ENCODE measurements at regions not wholly inside any gene's neighbourhood (a gene's known extent, or its start where the extent isn't known, plus 50 kb on each side); places are given as distances from the start of the nearest gene placed in this dataset.
A peak's percentile ranks its signal among the peaks of the same experiment; 100 is the strongest.

GRCh38 chr20:48463916-48464315 lies 363.9 kb downstream of the PREX1 start:
- DNase-seq (ENCODE audit: low spot score): peak; percentile 50

GRCh38 chr20:48463096-48463720 lies 364.6 kb downstream of the PREX1 start:
- DNase-seq (ENCODE audit: low spot score): no peak

GRCh38 chr20:48461735-48462119 lies 366.1 kb downstream of the PREX1 start:
- no peak for DNase-seq (ENCODE audit: low spot score)

GRCh38 chr20:48461091-48461734 lies 366.6 kb downstream of the PREX1 start:
- no peak for DNase-seq (ENCODE audit: low spot score)

- DNase-seq (ENCODE audit: low spot score): no peak
Observed at GRCh38 chr20:48460681-48461080, 367.1 kb downstream of the PREX1 start.

- DNase-seq (ENCODE audit: low spot score): no peak
Observed at GRCh38 chr20:48459722-48460395, 367.9 kb downstream of the PREX1 start.

- no peak for DNase-seq (ENCODE audit: low spot score)
Observed at GRCh38 chr20:48458601-48459385, 369.0 kb downstream of the PREX1 start.

GRCh38 chr20:48458003-48458377 lies 369.8 kb downstream of the PREX1 start:
- DNase-seq (ENCODE audit: low spot score): no peak

- no peak for DNase-seq (ENCODE audit: low spot score)
Observed at GRCh38 chr20:48457193-48458002, 370.4 kb downstream of the PREX1 start.

GRCh38 chr20:48456366-48457192 lies 371.2 kb downstream of the PREX1 start:
- no peak for DNase-seq (ENCODE audit: low spot score)

- no peak for DNase-seq (ENCODE audit: low spot score)
Observed at GRCh38 chr20:48455651-48456365, 372.0 kb downstream of the PREX1 start.

GRCh38 chr20:48454671-48455490 lies 372.9 kb downstream of the PREX1 start:
- DNase-seq (ENCODE audit: low spot score): no peak

GRCh38 chr20:48453477-48454093 lies 374.2 kb downstream of the PREX1 start:
- no peak for DNase-seq (ENCODE audit: low spot score)

GRCh38 chr20:48451401-48451800 lies 376.4 kb downstream of the PREX1 start:
- DNase-seq (ENCODE audit: low spot score): no peak

GRCh38 chr20:48448666-48449600 lies 378.9 kb downstream of the PREX1 start:
- DNase-seq (ENCODE audit: low spot score): no peak

- DNase-seq (ENCODE audit: low spot score): no peak
Observed at GRCh38 chr20:48447456-48447855, 380.3 kb downstream of the PREX1 start.

- no peak for DNase-seq (ENCODE audit: low spot score)
Observed at GRCh38 chr20:48445827-48446226, 382.0 kb downstream of the PREX1 start.

- no peak for DNase-seq (ENCODE audit: low spot score)
Observed at GRCh38 chr20:48444249-48444648, 383.6 kb downstream of the PREX1 start.

Measured in AG08396 (cell line).